Brain microvascular endothelial cell (primary cell): ENCODE measurements at regions not wholly inside any gene's neighbourhood (a gene's known extent, or its start where the extent isn't known, plus 50 kb on each side); places are given as distances from the start of the nearest gene placed in this dataset.

Experiments
- DNase-seq: peaks from one replicate; pipeline ENCODE4 v3.0.0-alpha.2; 2020
- H3K27ac ChIP-seq: fragments of 250-450 bp; sonication (Bioruptor Pico); 2 replicates; pipeline ENCODE4 v1.5.1; 2020; ENCODE audit warnings: mild to moderate bottlenecking, moderate library complexity
- H3K27me3 ChIP-seq: fragments of 250-450 bp; sonication (Bioruptor Pico); replicated peaks from 2 replicates; pipeline ENCODE4 v1.5.1; 2020; ENCODE audit warnings: mild to moderate bottlenecking
- H3K36me3 ChIP-seq: fragments of 250-450 bp; sonication (Bioruptor Pico); replicated peaks from 2 replicates; pipeline ENCODE4 v1.5.1; 2020; ENCODE audit warnings: mild to moderate bottlenecking
- H3K4me3 ChIP-seq: 2 replicates; pipeline ENCODE4 v1.5.1; 2011; ENCODE audit warnings: low read depth, mild to moderate bottlenecking, control low read depth, low read length, moderate library complexity
- CTCF ChIP-seq: IDR thresholded peaks from 2 replicates; pipeline ENCODE4 v1.5.1; 2011; ENCODE audit warnings: low read depth, mild to moderate bottlenecking, moderate library complexity, low read length, control low read depth, inconsistent platforms; ENCODE audit errors: missing control alignments
- in situ Hi-C: cut with HindIII; loops from 2 replicates; pipeline ENCODE4 v1.10.0; 2017; ENCODE audit warnings: low sequenced_read_pairs, low pct_ligation_motif_present

GRCh38 chr15:25930931-25931330 is 67.8 kb upstream of the ATP10A start:
- H3K36me3 ChIP-seq, result no peaks in the 10 kb centered on the region
- no peak overlapping the region for H3K27ac ChIP-seq
- DNase-seq, result no peak
- no peak overlapping the region for H3K4me3 ChIP-seq
- in situ Hi-C loops, result no loop called here
- H3K27me3 ChIP-seq, result no peaks in the 10 kb centered on the region
- TF ChIP-seq CTCF, result no peak
